ENCODE measurements at regions not wholly inside any gene's neighbourhood (a gene's known extent, or its start where the extent isn't known, plus 50 kb on each side); places are given as distances from the start of the nearest gene placed in this dataset.
A peak's percentile ranks its signal among the peaks of the same experiment; 100 is the strongest.

- H3K79me2 ChIP-seq (ENCODE audit: low read depth): no peaks in the 10 kb centered on the region
- H3K27ac ChIP-seq: no peak overlapping the region
- H3K36me3 ChIP-seq: no peaks in the 10 kb centered on the region
- no peak overlapping the region for H3K9ac ChIP-seq
- TF ChIP-seq CTCF (IDR thresholded peaks at IDR 0.05) (no peak), EZH2phosphoT487 (IDR thresholded peaks at IDR 0.05) (no peak), EZH2 (IDR thresholded peaks at IDR 0.05) (no peak)
- H3K27me3 ChIP-seq: no peaks in the 10 kb centered on the region
- Mint-ChIP-seq H3K27ac (no peak overlapping the region), H3K4me3 (no peak overlapping the region), H3K27me3 (ENCODE audit: insufficient read depth, low read depth) (peaks cover 3% of the 10 kb centered on the region), H3K9me3 (no peaks in the 10 kb centered on the region), H3K36me3 (no peaks in the 10 kb centered on the region), H3K4me1 (peaks cover 3% of the 10 kb centered on the region)
- H2AFZ ChIP-seq (replicated peaks): peak overlapping the region; percentile 90
- no peaks in the 10 kb centered on the region for H4K20me1 ChIP-seq (ENCODE audit: low read depth)
- no peaks in the 10 kb centered on the region for H3F3A ChIP-seq (ENCODE audit: low read depth)
- H3K4me3 ChIP-seq: no peak overlapping the region
- H3K4me2 ChIP-seq: no peak overlapping the region
- no peaks in the 10 kb centered on the region for H3K4me1 ChIP-seq
- DNase-seq (ENCODE audit: low spot score): peak; percentile 9
- no peaks in the 10 kb centered on the region for H3K9me3 ChIP-seq (ENCODE audit: low read depth)
Measured at GRCh38 chr5:117690612-117691011, 1116.0 kb upstream of the SEMA6A start.

- Histone ChIP-seq H3K4me3 (no peak overlapping the region), H3K27me3 (no peaks in the 10 kb centered on the region), H3K36me3 (no peaks in the 10 kb centered on the region), H2AFZ (replicated peaks) (no peak overlapping the region), H3K79me2 (ENCODE audit: low read depth) (no peaks in the 10 kb centered on the region), H3K27ac (no peak overlapping the region), H3K4me2 (no peak overlapping the region), H3K9me3 (ENCODE audit: low read depth) (no peaks in the 10 kb centered on the region), H4K20me1 (ENCODE audit: low read depth) (no peaks in the 10 kb centered on the region), H3K9ac (no peak overlapping the region), H3F3A (ENCODE audit: low read depth) (no peaks in the 10 kb centered on the region), H3K4me1 (no peaks in the 10 kb centered on the region)
- no peak for DNase-seq (ENCODE audit: low spot score)
- no peak overlapping the region for H3K27ac Mint-ChIP-seq
- no peaks in the 10 kb centered on the region for H3K9me3 Mint-ChIP-seq
- H3K4me1 Mint-ChIP-seq: peaks cover 11% of the 10 kb centered on the region
- TF ChIP-seq EZH2phosphoT487 (IDR thresholded peaks at IDR 0.05): no peak
- TF ChIP-seq EZH2 (IDR thresholded peaks at IDR 0.05): no peak
- TF ChIP-seq CTCF (IDR thresholded peaks at IDR 0.05): no peak
- no peaks in the 10 kb centered on the region for H3K36me3 Mint-ChIP-seq
- H3K27me3 Mint-ChIP-seq (ENCODE audit: insufficient read depth, low read depth): peaks cover 3% of the 10 kb centered on the region
- no peak overlapping the region for H3K4me3 Mint-ChIP-seq
Measured at GRCh38 chr5:117686926-117687325, 1112.3 kb upstream of the SEMA6A start.

- Histone ChIP-seq H2AFZ (replicated peaks) (no peak overlapping the region), H3K9ac (no peak overlapping the region), H3K4me3 (no peak overlapping the region), H3K4me1 (no peaks in the 10 kb centered on the region), H3K27me3 (no peaks in the 10 kb centered on the region), H4K20me1 (ENCODE audit: low read depth) (no peaks in the 10 kb centered on the region), H3K9me3 (ENCODE audit: low read depth) (no peaks in the 10 kb centered on the region), H3K79me2 (ENCODE audit: low read depth) (no peaks in the 10 kb centered on the region), H3K27ac (no peak overlapping the region), H3K36me3 (no peaks in the 10 kb centered on the region), H3K4me2 (no peak overlapping the region), H3F3A (ENCODE audit: low read depth) (no peaks in the 10 kb centered on the region)
- Mint-ChIP-seq H3K4me3 (no peak overlapping the region), H3K9me3 (no peaks in the 10 kb centered on the region), H3K36me3 (no peaks in the 10 kb centered on the region), H3K4me1 (peaks cover 11% of the 10 kb centered on the region), H3K27me3 (ENCODE audit: insufficient read depth, low read depth) (no peaks in the 10 kb centered on the region), H3K27ac (no peak overlapping the region)
- TF ChIP-seq EZH2phosphoT487 (IDR thresholded peaks at IDR 0.05) (no peak), CTCF (IDR thresholded peaks at IDR 0.05) (no peak), EZH2 (IDR thresholded peaks at IDR 0.05) (no peak)
- no peak for DNase-seq (ENCODE audit: low spot score)
Measured at GRCh38 chr5:117682416-117682815, 1107.8 kb upstream of the SEMA6A start.

Measured in neural progenitor cell (in vitro differentiated cells).